Cerebellar nuclear complex (tissue), 1 donor: ENCODE measurements at regions not wholly inside any gene's neighbourhood (a gene's known extent, or its start where the extent isn't known, plus 50 kb on each side); places are given as distances from the start of the nearest gene placed in this dataset.

Experiments used
- DNase-seq, 2 experiments: peaks; one replicate each; lab custom pipeline; 2025; lab: John Stamatoyannopoulos, UW

GRCh38 chr19:28843761-28844492, 369.0 kb downstream of the UQCRFS1 start:
- DNase-seq, result no peak

- DNase-seq, result no peak
These were observed 371.4 kb downstream of the UQCRFS1 start for GRCh38 chr19:28841531-28841930.

- no peak for DNase-seq
These were observed 372.1 kb downstream of the UQCRFS1 start for GRCh38 chr19:28840891-28841290.

- DNase-seq, result no peak
These were observed 373.5 kb downstream of the UQCRFS1 start for GRCh38 chr19:28839455-28839854.

GRCh38 chr19:28838909-28839308, 374.0 kb downstream of the UQCRFS1 start:
- DNase-seq, result no peak

- no peak for DNase-seq
These were observed 376.5 kb downstream of the UQCRFS1 start for GRCh38 chr19:28836421-28836820.

GRCh38 chr19:28834996-28835395, 378.0 kb downstream of the UQCRFS1 start:
- DNase-seq, result no peak

GRCh38 chr19:28831462-28831861, 381.5 kb downstream of the UQCRFS1 start:
- no peak for DNase-seq

GRCh38 chr19:28829762-28830161, 383.2 kb downstream of the UQCRFS1 start:
- DNase-seq, result no peak

- DNase-seq, result no peak
These were observed 383.6 kb downstream of the UQCRFS1 start for GRCh38 chr19:28829359-28829758.

- DNase-seq, result no peak
These were observed 384.6 kb downstream of the UQCRFS1 start for GRCh38 chr19:28828276-28828870.

GRCh38 chr19:28827382-28827781, 385.6 kb downstream of the UQCRFS1 start:
- DNase-seq, result no peak

- DNase-seq, result no peak
These were observed 389.5 kb downstream of the UQCRFS1 start for GRCh38 chr19:28823338-28823961.

GRCh38 chr19:28820289-28820688, 392.7 kb downstream of the UQCRFS1 start:
- DNase-seq, result no peak

- DNase-seq, result no peak
These were observed 397.7 kb downstream of the UQCRFS1 start for GRCh38 chr19:28815257-28815656.

GRCh38 chr19:28794301-28794700, 418.6 kb downstream of the UQCRFS1 start:
- no peak for DNase-seq

- no peak for DNase-seq
These were observed 419.4 kb downstream of the UQCRFS1 start for GRCh38 chr19:28793391-28794168.

GRCh38 chr19:28785971-28786370, 427.0 kb downstream of the UQCRFS1 start:
- no peak for DNase-seq

- no peak for DNase-seq
These were observed 448.9 kb downstream of the UQCRFS1 start for GRCh38 chr19:28764066-28764465.

- no peak for DNase-seq
These were observed 466.5 kb downstream of the UQCRFS1 start for GRCh38 chr19:28746478-28746877.

GRCh38 chr19:28744943-28745342, 468.0 kb downstream of the UQCRFS1 start:
- DNase-seq, result no peak

GRCh38 chr19:28744014-28744413, 468.9 kb downstream of the UQCRFS1 start:
- DNase-seq, result no peak
